Endothelial cell of umbilical vein (primary cell): ENCODE measurements at regions not wholly inside any gene's neighbourhood (a gene's known extent, or its start where the extent isn't known, plus 50 kb on each side); places are given as distances from the start of the nearest gene placed in this dataset.

Experiments used
- BruUV-seq: library from RNA; stranded (reverse); fragments of 400-500 nt; replicated peaks from 2 replicates; lab custom pipeline; 2021; lab: Mats Ljungman, UMichigan
- CTCF ChIA-PET: fragments of 300-600, 350-600 bp; sonication (Branson Sonifier 250); formaldehyde crosslinking; loops from one replicate; lab custom pipeline; 2021; ENCODE audit warnings: antibody characterized with exemption, inconsistent platforms; lab: Charles Lee
- POLR2A ChIA-PET: fragments of 300-600, 350-600 bp; sonication (Branson Sonifier 250); formaldehyde crosslinking; loops from one replicate; lab custom pipeline; 2021; ENCODE audit warnings: antibody characterized with exemption, inconsistent platforms; lab: Charles Lee
- DNase-seq: peaks from one replicate; pipeline ENCODE4 v3.0.0-alpha.2; 2011; ENCODE audit warnings: low read depth, low spot score
- FAIRE-seq: peaks from 2 replicates; lab custom pipeline; 2011; peaks lifted over from hg19 to GRCh38; lab: Jason Lieb, UNC
- H2AFZ ChIP-seq: 2 replicates; pipeline ENCODE4 v1.6.0; 2012; ENCODE audit warnings: low read depth, low read length, control low read depth, inconsistent platforms
- H3K27ac ChIP-seq: 2 replicates; pipeline ENCODE4 v1.5.1; 2011; ENCODE audit warnings: low read depth, mild to moderate bottlenecking, control low read depth, low read length, moderate library complexity; ENCODE audit not compliant: insufficient read depth
- H3K27me3 ChIP-seq, 2 experiments: 2 replicates each; pipeline versions ENCODE4 v1.6.0 to v1.6.1; 2011; ENCODE audit warnings: low read length in 2 of 2, mixed read lengths in 1 of 2; ENCODE audit not compliant: control insufficient read depth in 2 of 2, insufficient read depth in 2 of 2
- H3K36me3 ChIP-seq, 2 experiments: 2 replicates in 1 of 2; 3 replicates in 1 of 2; pipeline ENCODE4 v1.5.1; 2011; ENCODE audit warnings: low read length in 2 of 2, mild to moderate bottlenecking in 1 of 2, moderate library complexity in 1 of 2; ENCODE audit not compliant: control insufficient read depth in 2 of 2, insufficient read depth in 2 of 2; ENCODE audit errors: extremely low read depth in 1 of 2
- H3K4me1 ChIP-seq: 3 replicates; pipeline ENCODE4 v1.5.1; 2011; ENCODE audit warnings: mild to moderate bottlenecking, low read length; ENCODE audit not compliant: control insufficient read depth, insufficient read depth; ENCODE audit errors: extremely low read depth
- H3K4me2 ChIP-seq: 2 replicates; pipeline ENCODE4 v1.6.1; 2011; ENCODE audit warnings: low read length, control low read depth, mixed read lengths; ENCODE audit not compliant: insufficient read depth
- H3K4me3 ChIP-seq, 3 experiments: fragments of 200-600 bp in 1 of 3; sonication (generic), shearing (Covaris generic) in 1 of 3; replicated peaks in 1 of 3; 2 replicates each; pipeline ENCODE4 v1.5.1; 2011 to 2016; ENCODE audit warnings: control low read depth in 3 of 3, low read length in 3 of 3, mild to moderate bottlenecking in 2 of 3, inconsistent platforms in 1 of 3, low read depth in 1 of 3, moderate library complexity in 1 of 3; ENCODE audit not compliant: insufficient read depth in 1 of 3
- H3K79me2 ChIP-seq: 2 replicates; pipeline ENCODE4 v1.6.0; 2012; ENCODE audit warnings: low read length, inconsistent platforms; ENCODE audit not compliant: control insufficient read depth, insufficient read depth
- H3K9ac ChIP-seq: replicated peaks from 2 replicates; pipeline ENCODE3; 2011; ENCODE audit warnings: low read length, control low read depth; ENCODE audit not compliant: insufficient read depth; ENCODE audit errors: extremely low read depth
- H3K9me1 ChIP-seq: replicated peaks from 3 replicates; pipeline ENCODE4 v1.6.0; 2011; ENCODE audit warnings: mild to moderate bottlenecking, low read length; ENCODE audit not compliant: control insufficient read depth, insufficient read depth; ENCODE audit errors: extremely low read depth
- H3K9me3 ChIP-seq: replicated peaks from 2 replicates; pipeline ENCODE4 v1.5.1; 2012; ENCODE audit warnings: low read length, inconsistent platforms; ENCODE audit not compliant: control insufficient read depth, insufficient read depth
- H4K20me1 ChIP-seq: replicated peaks from 2 replicates; pipeline ENCODE3; 2011; ENCODE audit warnings: mild to moderate bottlenecking, low read length; ENCODE audit not compliant: control insufficient read depth, insufficient read depth; ENCODE audit errors: extremely low read depth
- EZH2 ChIP-seq: IDR thresholded peaks from 2 replicates; pipeline ENCODE4 v1.6.1; 2012; ENCODE audit warnings: borderline replicate concordance, low read depth, mild to moderate bottlenecking, moderate library complexity, low read length, inconsistent platforms; ENCODE audit not compliant: severe bottlenecking
- FOS ChIP-seq: IDR thresholded peaks from 2 replicates; pipeline ENCODE4 v1.6.1; 2011; ENCODE audit warnings: mild to moderate bottlenecking, low read length, moderate library complexity, borderline replicate concordance; ENCODE audit not compliant: insufficient read depth
- GATA2 ChIP-seq: IDR thresholded peaks from 2 replicates; pipeline ENCODE4 v1.7.0; 2011; ENCODE audit warnings: low read depth, mild to moderate bottlenecking, moderate library complexity, mixed read lengths, low read length; ENCODE audit not compliant: insufficient read length, insufficient read depth
- JUN ChIP-seq: IDR thresholded peaks from 2 replicates; pipeline ENCODE4 v1.6.1; 2011; ENCODE audit warnings: borderline replicate concordance, low read depth; ENCODE audit not compliant: insufficient read length, insufficient read depth
- MYC ChIP-seq: IDR thresholded peaks from one replicate; pipeline ENCODE4 v1.6.1; 2011; ENCODE audit warnings: mild to moderate bottlenecking, low read depth, low read length
- POLR2A ChIP-seq: IDR thresholded peaks from 2 replicates; pipeline ENCODE4 v1.6.1; 2012; ENCODE audit warnings: low read depth, mild to moderate bottlenecking, control low read depth, low read length
- POLR2AphosphoS5 ChIP-seq: IDR thresholded peaks from 2 replicates; pipeline ENCODE4 v1.6.1; 2012; ENCODE audit warnings: low read depth, mild to moderate bottlenecking, control low read depth, low read length, moderate library complexity; ENCODE audit not compliant: insufficient read depth
- dilution Hi-C: fragments of 300-500 bp; cut with MboI; formaldehyde crosslinking; loops from one replicate; pipeline ENCODE4 v1.15.0; 2019; ENCODE audit warnings: low sequenced_read_pairs; ENCODE audit not compliant: extremely low pct_ligation_motif_present
- intact Hi-C: fragments of 100-400 bp; cut with micrococcal nuclease; formaldehyde crosslinking; loops from one replicate; pipeline ENCODE4 v1.10.0; 2022
- TF ChIP-seq, protein P1 (sequence below): IDR thresholded peaks from 2 replicates; pipeline ENCODE4 v1.6.1; 2011; ENCODE audit not compliant: insufficient read depth, insufficient read length
- TF ChIP-seq, protein P2 (sequence below), 2 donors: IDR thresholded peaks; 1 replicate in 1 of 2; 2 replicates in 1 of 2; pipeline ENCODE4 v1.5.1; 2011; ENCODE audit warnings: low read length in 2 of 2, mild to moderate bottlenecking in 2 of 2, moderate library complexity in 2 of 2, control low read depth in 1 of 2, inconsistent platforms in 1 of 2, low read depth in 1 of 2; ENCODE audit not compliant: insufficient read depth in 1 of 2; ENCODE audit errors: extremely low read depth in 1 of 2

GRCh38 chr16:77093999-77094398, 97.0 kb upstream of the MON1B start:
- Histone ChIP-seq H3K9me1 (no peaks in the 10 kb centered on the region), H3K27me3 (no peaks in the 10 kb centered on the region), H3K4me1 (no peaks in the 10 kb centered on the region), H3K79me2 (no peaks in the 10 kb centered on the region), H2AFZ (no peak overlapping the region), H4K20me1 (no peaks in the 10 kb centered on the region), H3K36me3 (no peaks in the 10 kb centered on the region), H3K4me3 (no peak overlapping the region), H3K27ac (no peak overlapping the region), H3K4me2 (no peak overlapping the region), H3K9me3 (no peaks in the 10 kb centered on the region), H3K9ac (no peak overlapping the region)
- no TSS peak for BruUV-seq
- DNase-seq (no peak), FAIRE-seq (no peak)
- intact Hi-C loops = no loop called here
- dilution Hi-C loops = no loop called here
- TF ChIP-seq, protein P1, sequence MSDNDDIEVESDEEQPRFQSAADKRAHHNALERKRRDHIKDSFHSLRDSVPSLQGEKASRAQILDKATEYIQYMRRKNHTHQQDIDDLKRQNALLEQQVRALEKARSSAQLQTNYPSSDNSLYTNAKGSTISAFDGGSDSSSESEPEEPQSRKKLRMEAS = no peak
- TF ChIP-seq EZH2 = no peak
- TF ChIP-seq, protein P2, sequence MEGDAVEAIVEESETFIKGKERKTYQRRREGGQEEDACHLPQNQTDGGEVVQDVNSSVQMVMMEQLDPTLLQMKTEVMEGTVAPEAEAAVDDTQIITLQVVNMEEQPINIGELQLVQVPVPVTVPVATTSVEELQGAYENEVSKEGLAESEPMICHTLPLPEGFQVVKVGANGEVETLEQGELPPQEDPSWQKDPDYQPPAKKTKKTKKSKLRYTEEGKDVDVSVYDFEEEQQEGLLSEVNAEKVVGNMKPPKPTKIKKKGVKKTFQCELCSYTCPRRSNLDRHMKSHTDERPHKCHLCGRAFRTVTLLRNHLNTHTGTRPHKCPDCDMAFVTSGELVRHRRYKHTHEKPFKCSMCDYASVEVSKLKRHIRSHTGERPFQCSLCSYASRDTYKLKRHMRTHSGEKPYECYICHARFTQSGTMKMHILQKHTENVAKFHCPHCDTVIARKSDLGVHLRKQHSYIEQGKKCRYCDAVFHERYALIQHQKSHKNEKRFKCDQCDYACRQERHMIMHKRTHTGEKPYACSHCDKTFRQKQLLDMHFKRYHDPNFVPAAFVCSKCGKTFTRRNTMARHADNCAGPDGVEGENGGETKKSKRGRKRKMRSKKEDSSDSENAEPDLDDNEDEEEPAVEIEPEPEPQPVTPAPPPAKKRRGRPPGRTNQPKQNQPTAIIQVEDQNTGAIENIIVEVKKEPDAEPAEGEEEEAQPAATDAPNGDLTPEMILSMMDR (IDR thresholded peaks at IDR 0.05; ENCODE audit: extremely low read depth in 1 of 2, insufficient read depth in 1 of 2, low read depth in 1 of 2, low read length in 2 of 2) = no peak
- no peak for TF ChIP-seq POLR2A
- no peak for TF ChIP-seq JUN
- no peak for TF ChIP-seq POLR2AphosphoS5
- no peak for TF ChIP-seq FOS
- TF ChIP-seq GATA2 = no peak
- no peak for TF ChIP-seq MYC
- CTCF ChIA-PET = no interaction called here
- POLR2A ChIA-PET = no interaction called here
